GM18520 (cell line): ENCODE measurements at regions not wholly inside any gene's neighbourhood (a gene's known extent, or its start where the extent isn't known, plus 50 kb on each side); places are given as distances from the start of the nearest gene placed in this dataset.
"Not testable (repeated sequence)": the region's sequence is repeated elsewhere in the genome, so short reads cannot be mapped to it uniquely, and the experiment has no call there.

Experiments used
- ATAC-seq: cut with Tn5 transposase; IDR thresholded peaks from one replicate; pipeline ENCODE4 v1.9.1; 2021; ENCODE audit not compliant: unreplicated experiment

GRCh38 chr1:181170194-181170593 is 81.7 kb downstream of the IER5 start:
- ATAC-seq = no peak

GRCh38 chr1:181172082-181172481 is 83.6 kb downstream of the IER5 start:
- no peak for ATAC-seq

GRCh38 chr1:181173761-181174447 is 85.4 kb downstream of the IER5 start:
- ATAC-seq = no peak

- no peak for ATAC-seq
Observed at GRCh38 chr1:181174861-181175260, 86.4 kb downstream of the IER5 start.

GRCh38 chr1:181175356-181175910 is 86.9 kb downstream of the IER5 start:
- ATAC-seq = no peak

GRCh38 chr1:181175955-181176354 is 87.5 kb downstream of the IER5 start:
- ATAC-seq = no peak

GRCh38 chr1:181178241-181178879 is 89.9 kb downstream of the IER5 start:
- ATAC-seq = no peak

GRCh38 chr1:181179279-181179986 is 90.9 kb downstream of the IER5 start:
- ATAC-seq = no peak

GRCh38 chr1:181179987-181180365 is 91.5 kb downstream of the IER5 start:
- ATAC-seq = no peak

GRCh38 chr1:181180407-181181031 is 92.0 kb downstream of the IER5 start:
- no peak for ATAC-seq

- no peak for ATAC-seq
Observed at GRCh38 chr1:181181792-181182585, 93.5 kb downstream of the IER5 start.

GRCh38 chr1:181184621-181185020 is 96.1 kb downstream of the IER5 start:
- no peak for ATAC-seq

GRCh38 chr1:181185461-181185860 is 97.0 kb downstream of the IER5 start:
- ATAC-seq = no peak

- ATAC-seq = not testable (repeated sequence)
Observed at GRCh38 chr1:181186133-181186532, 97.6 kb downstream of the IER5 start.

- ATAC-seq = no peak
Observed at GRCh38 chr1:181187337-181188126, 99.0 kb downstream of the IER5 start.

- no peak for ATAC-seq
Observed at GRCh38 chr1:181189245-181189644, 100.7 kb downstream of the IER5 start.

GRCh38 chr1:181189691-181190363 is 101.3 kb downstream of the IER5 start:
- no peak for ATAC-seq

GRCh38 chr1:181190364-181191035 is 102.0 kb downstream of the IER5 start:
- no peak for ATAC-seq
